Fibroblast of lung (primary cell): ENCODE measurements at regions not wholly inside any gene's neighbourhood (a gene's known extent, or its start where the extent isn't known, plus 50 kb on each side); places are given as distances from the start of the nearest gene placed in this dataset.
A peak's percentile ranks its signal among the peaks of the same experiment; 100 is the strongest.

Experiments
- DNase-seq, 2 donors: peaks; one replicate each; pipeline versions ENCODE4 v3.0.0 to v3.0.0-alpha.2; 2010; ENCODE audit warnings: low read depth in 2 of 2
- H2AFZ ChIP-seq: 2 replicates; pipeline ENCODE4 v1.5.1; 2012; ENCODE audit warnings: low read length, control low read depth, inconsistent platforms
- H3K27ac ChIP-seq: 2 replicates; pipeline ENCODE4 v1.5.1; 2011; ENCODE audit warnings: low read length, control low read depth; ENCODE audit not compliant: insufficient read depth
- H3K27me3 ChIP-seq: 2 replicates; pipeline ENCODE4 v1.5.1; 2011; ENCODE audit warnings: mild to moderate bottlenecking, low read length; ENCODE audit not compliant: control insufficient read depth, insufficient read depth
- H3K36me3 ChIP-seq: 2 replicates; pipeline ENCODE4 v1.5.1; 2011; ENCODE audit warnings: low read length; ENCODE audit not compliant: control insufficient read depth, insufficient read depth
- H3K4me1 ChIP-seq: 2 replicates; pipeline ENCODE4 v1.5.1; 2011; ENCODE audit warnings: low read length; ENCODE audit not compliant: control insufficient read depth, insufficient read depth; ENCODE audit errors: extremely low read depth
- H3K4me2 ChIP-seq: 2 replicates; pipeline ENCODE4 v1.5.1; 2011; ENCODE audit warnings: low read length, control low read depth; ENCODE audit not compliant: insufficient read depth; ENCODE audit errors: extremely low read depth
- H3K4me3 ChIP-seq, 4 experiments: fragments of 200-600 bp in 1 of 4; sonication (generic) in 1 of 4; replicated peaks in 1 of 4; 2 replicates each; pipeline ENCODE4 v1.5.1; 2011 to 2016; ENCODE audit warnings: low read length in 4 of 4, low read depth in 3 of 4, mild to moderate bottlenecking in 3 of 4, control low read depth in 2 of 4, inconsistent platforms in 1 of 4, mixed read lengths in 1 of 4; ENCODE audit not compliant: insufficient read depth in 1 of 4; ENCODE audit errors: control extremely low read depth in 1 of 4
- H3K79me2 ChIP-seq: 2 replicates; pipeline ENCODE4 v1.5.1; 2012; ENCODE audit warnings: mild to moderate bottlenecking, low read length, inconsistent platforms; ENCODE audit not compliant: control insufficient read depth, insufficient read depth
- H3K9ac ChIP-seq: 2 replicates; pipeline ENCODE4 v1.5.1; 2011; ENCODE audit warnings: mild to moderate bottlenecking, low read length, control low read depth; ENCODE audit not compliant: insufficient read depth
- H3K9me3 ChIP-seq: 2 replicates; pipeline ENCODE4 v1.5.1; 2012; ENCODE audit warnings: low read depth, low read length; ENCODE audit not compliant: control insufficient read depth, insufficient read depth
- H4K20me1 ChIP-seq: 2 replicates; pipeline ENCODE4 v1.5.1; 2011; ENCODE audit warnings: low read length; ENCODE audit not compliant: control insufficient read depth, insufficient read depth; ENCODE audit errors: extremely low read depth
- CTCF ChIP-seq, 2 donors: IDR thresholded peaks in 1 of 2; conservative IDR thresholded peaks in 1 of 2; 1 replicate in 1 of 2; 2 replicates in 1 of 2; pipeline ENCODE4 v1.5.1; 2011 to 2012; ENCODE audit warnings: low read length in 2 of 2, control low read depth in 1 of 2, inconsistent platforms in 1 of 2, low read depth in 1 of 2, mild to moderate bottlenecking in 1 of 2
- EZH2 ChIP-seq: IDR thresholded peaks from 2 replicates; pipeline ENCODE4 v1.5.1; 2012; ENCODE audit warnings: low read length, control low read depth, mild to moderate bottlenecking; ENCODE audit errors: missing control alignments

- Histone ChIP-seq H4K20me1 (no peaks in the 10 kb centered on the region), H3K79me2 (no peaks in the 10 kb centered on the region), H3K4me3 (no peak overlapping the region), H3K36me3 (no peaks in the 10 kb centered on the region), H2AFZ (no peak overlapping the region), H3K4me2 (no peak overlapping the region), H3K9ac (no peak overlapping the region), H3K27me3 (no peaks in the 10 kb centered on the region), H3K9me3 (no peaks in the 10 kb centered on the region), H3K27ac (no peak overlapping the region), H3K4me1 (no peaks in the 10 kb centered on the region)
- TF ChIP-seq CTCF (conservative IDR thresholded peaks at IDR 0.05 in 1 of 2, IDR thresholded peaks at IDR 0.05 in 1 of 2; ENCODE audit: low read depth in 1 of 2, low read length in 2 of 2): no peak
- TF ChIP-seq EZH2: no peak
- no peak for DNase-seq
Observed at GRCh38 chr4:144799486-144799885, 153.5 kb downstream of the HHIP start.

- Histone ChIP-seq H3K36me3 (no peaks in the 10 kb centered on the region), H3K27ac (no peak overlapping the region), H3K9ac (no peak overlapping the region), H3K79me2 (no peaks in the 10 kb centered on the region), H3K4me2 (no peak overlapping the region), H4K20me1 (no peaks in the 10 kb centered on the region), H3K4me1 (no peaks in the 10 kb centered on the region), H2AFZ (no peak overlapping the region), H3K4me3 (no peak overlapping the region), H3K27me3 (no peaks in the 10 kb centered on the region), H3K9me3 (no peaks in the 10 kb centered on the region)
- peak in 1 of 2 donors; percentile 59 for DNase-seq
- TF ChIP-seq CTCF (conservative IDR thresholded peaks at IDR 0.05 in 1 of 2, IDR thresholded peaks at IDR 0.05 in 1 of 2; ENCODE audit: low read depth in 1 of 2, low read length in 2 of 2): no peak
- TF ChIP-seq EZH2: no peak
Observed at GRCh38 chr4:144801731-144802130, 155.8 kb downstream of the HHIP start.

GRCh38 chr4:144808034-144808433 is 162.1 kb downstream of the HHIP start:
- no peaks in the 10 kb centered on the region for H3K79me2 ChIP-seq
- DNase-seq: peak in 1 of 2 donors; percentile 8
- no peaks in the 10 kb centered on the region for H3K36me3 ChIP-seq
- H3K4me2 ChIP-seq: no peak overlapping the region
- no peaks in the 10 kb centered on the region for H3K4me1 ChIP-seq
- no peak overlapping the region for H3K27ac ChIP-seq
- no peaks in the 10 kb centered on the region for H3K27me3 ChIP-seq
- no peak overlapping the region for H3K9ac ChIP-seq
- no peak overlapping the region for H2AFZ ChIP-seq
- no peaks in the 10 kb centered on the region for H3K9me3 ChIP-seq
- H4K20me1 ChIP-seq: no peaks in the 10 kb centered on the region
- no peak overlapping the region for H3K4me3 ChIP-seq
- TF ChIP-seq CTCF (conservative IDR thresholded peaks at IDR 0.05 in 1 of 2, IDR thresholded peaks at IDR 0.05 in 1 of 2; ENCODE audit: low read depth in 1 of 2, low read length in 2 of 2) (no peak), EZH2 (no peak)
